ENCODE measurements at regions not wholly inside any gene's neighbourhood (a gene's known extent, or its start where the extent isn't known, plus 50 kb on each side); places are given as distances from the start of the nearest gene placed in this dataset.

GRCh38 chr9:107584944-107585343 is 95.4 kb upstream of the KLF4 start:
- TF ChIP-seq CTCF (IDR thresholded peaks at IDR 0.05) (no peak), EZH2 (IDR thresholded peaks at IDR 0.05; ENCODE audit: borderline replicate concordance, insufficient read depth, low read depth, low read length, poor library complexity, severe bottlenecking) (no peak)

Data from B cell (primary cell).